GM19351 (cell line): ENCODE measurements at regions not wholly inside any gene's neighbourhood (a gene's known extent, or its start where the extent isn't known, plus 50 kb on each side); places are given as distances from the start of the nearest gene placed in this dataset.
"Not testable (repeated sequence)": the region's sequence is repeated elsewhere in the genome, so short reads cannot be mapped to it uniquely, and the experiment has no call there.

ENCODE experiments used
- ATAC-seq: cut with Tn5 transposase; IDR thresholded peaks from one replicate; pipeline ENCODE4 v1.9.1; 2021; ENCODE audit warnings: mild to moderate bottlenecking, moderate library complexity; ENCODE audit not compliant: unreplicated experiment

DNA sequence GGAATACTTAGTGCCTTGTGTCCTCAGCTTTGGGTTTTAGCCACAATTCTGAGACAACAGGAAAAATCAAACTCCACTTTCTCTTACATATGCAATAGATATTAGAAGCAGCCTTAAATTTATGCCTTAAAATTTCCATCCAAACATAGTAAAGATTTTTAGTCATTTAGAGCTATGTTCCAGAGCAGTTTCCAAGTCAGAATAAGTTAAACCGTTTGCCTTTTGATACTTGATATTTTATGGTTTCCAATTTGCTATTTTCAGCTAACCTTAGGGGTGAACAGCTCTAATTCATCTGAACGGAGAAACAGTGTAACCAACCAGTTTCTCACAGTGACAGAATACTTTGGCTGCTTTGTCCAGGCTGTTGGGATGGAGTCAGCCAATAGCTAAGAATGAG is 125.8 kb upstream of the RXFP1 start:
- no peak for ATAC-seq

DNA sequence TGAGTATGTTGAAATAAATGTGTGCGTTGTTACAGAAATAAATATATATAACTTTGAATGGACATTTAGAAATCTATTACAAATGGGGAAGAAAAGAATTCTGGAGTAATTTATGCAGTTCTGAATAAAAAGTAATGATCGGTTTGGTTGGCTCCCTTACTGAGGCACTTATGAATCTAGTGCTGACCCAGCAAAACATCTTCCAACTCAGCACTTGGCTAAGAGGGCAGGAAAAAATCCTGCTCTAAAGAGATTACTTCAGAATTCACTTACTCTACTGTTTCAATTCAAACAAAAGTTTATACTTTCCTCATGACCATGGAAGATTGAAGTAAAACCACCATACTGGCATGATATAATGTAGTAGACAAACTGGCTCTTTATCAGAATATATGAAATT is 123.9 kb upstream of the RXFP1 start:
- no peak for ATAC-seq

DNA sequence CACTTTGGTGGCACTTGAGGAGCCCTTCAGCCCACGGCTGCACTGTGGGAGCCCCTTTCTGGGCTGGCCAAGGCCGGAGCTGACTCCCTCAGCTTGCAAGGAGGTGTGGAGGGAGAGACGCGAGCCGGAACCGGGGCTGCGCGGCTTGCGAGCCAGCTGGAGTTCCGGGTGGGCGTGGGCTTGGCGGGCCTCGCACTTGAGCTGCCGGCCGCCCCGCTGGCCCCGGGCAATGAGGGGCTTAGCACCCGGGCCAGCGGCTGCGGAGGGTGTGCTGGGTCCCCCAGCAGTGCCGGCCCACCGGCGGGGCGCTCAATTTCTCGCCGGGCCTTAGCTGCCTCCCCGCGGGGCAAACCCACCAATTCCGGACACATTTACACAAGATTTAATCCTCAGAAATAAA is 113.7 kb upstream of the RXFP1 start:
- ATAC-seq: not testable (repeated sequence)

DNA sequence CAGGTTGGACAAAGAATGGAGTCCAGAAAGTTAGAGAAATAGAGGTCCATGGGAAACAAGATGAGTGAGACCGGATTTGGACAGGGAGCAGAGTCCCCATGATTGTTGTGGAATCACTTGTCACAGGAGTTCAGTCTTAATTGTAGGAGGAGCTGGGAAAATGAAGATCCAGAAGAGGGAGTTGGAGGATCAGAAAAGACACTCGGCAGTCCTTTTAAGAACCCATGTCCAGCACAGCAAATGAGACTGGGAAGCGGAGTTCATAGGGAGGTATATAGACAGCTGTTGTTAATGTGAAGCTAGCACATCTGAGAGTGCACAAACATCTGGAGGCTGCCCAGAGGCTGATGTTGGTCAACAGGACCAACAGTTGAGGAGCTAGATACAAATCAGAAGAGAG is 111.4 kb upstream of the RXFP1 start:
- no peak for ATAC-seq

DNA sequence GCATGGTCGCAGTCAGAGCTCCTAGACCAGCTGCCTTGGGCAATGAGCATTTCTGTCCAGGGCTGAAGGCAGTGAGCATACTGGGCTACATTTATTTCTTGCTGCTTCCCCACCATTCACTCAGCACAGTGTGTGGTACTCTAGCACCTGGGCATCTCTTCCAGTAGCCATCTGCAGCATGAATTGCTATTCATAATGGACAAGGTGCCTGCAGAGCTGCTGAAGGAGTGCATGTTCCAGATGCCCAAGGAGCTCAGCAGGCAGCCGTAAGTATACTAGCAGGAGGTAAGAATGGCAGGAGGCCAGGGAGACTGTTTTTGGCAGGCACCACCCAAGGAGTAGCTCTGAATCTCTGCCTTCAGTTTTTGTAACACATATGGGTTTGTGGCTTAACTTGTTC is 110.4 kb upstream of the RXFP1 start:
- no peak for ATAC-seq

DNA sequence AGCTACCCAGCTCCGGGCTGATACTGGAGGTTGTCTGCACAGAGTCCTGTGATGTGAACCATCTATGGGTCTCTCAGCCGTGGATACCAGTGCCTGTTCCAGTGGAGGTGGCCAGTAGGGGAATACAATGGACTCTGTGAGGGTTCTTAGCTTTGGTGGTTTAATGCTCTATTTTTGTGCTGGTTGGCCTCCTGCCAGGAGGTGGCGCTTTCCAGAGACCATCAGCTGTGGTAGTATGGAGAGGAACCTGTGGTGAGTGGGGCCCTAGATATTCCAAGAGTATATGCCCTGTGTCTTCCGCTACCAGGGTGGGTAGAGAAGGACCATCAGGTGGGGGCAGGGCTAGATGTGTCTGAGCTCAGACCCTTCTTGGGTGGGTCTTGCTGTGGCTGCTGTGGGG is 103.0 kb upstream of the RXFP1 start:
- ATAC-seq: not testable (repeated sequence)

DNA sequence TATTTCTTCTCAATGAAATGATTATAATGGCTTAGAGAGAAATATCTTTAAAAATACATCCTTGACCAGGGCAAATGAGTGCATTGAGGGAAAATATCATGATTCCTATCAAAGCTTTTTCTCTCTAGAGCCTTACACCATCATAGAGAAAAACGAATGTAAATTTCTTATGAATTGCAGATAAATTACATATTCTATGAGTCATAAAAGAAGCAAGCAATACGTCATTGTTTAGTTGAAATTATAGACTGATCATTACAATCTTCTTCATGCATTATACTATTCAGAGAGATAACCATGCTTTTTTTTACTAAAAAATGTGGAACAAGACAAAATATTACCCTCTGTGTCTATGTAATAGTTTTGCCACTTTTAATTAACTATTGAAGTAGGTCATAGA is 100.9 kb upstream of the RXFP1 start:
- ATAC-seq: no peak

DNA sequence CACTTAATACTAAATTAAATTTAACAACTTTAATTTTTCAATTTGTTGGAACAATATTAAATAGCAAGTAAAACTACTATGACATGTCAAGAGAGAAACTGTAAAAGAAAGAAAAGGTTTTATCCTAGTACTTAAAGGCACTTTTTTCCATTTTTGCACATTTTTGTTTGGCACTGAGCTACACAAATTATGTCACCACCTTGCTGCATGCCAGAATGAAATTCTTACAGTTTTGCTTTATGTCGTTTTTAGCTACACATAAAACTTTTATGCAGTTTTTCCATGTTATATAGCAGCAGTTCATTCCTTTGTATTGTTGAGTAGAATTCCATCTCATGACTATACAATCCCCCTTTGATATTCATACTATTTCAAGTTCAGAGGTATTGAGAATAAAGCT is 99.1 kb upstream of the RXFP1 start:
- no peak for ATAC-seq

DNA sequence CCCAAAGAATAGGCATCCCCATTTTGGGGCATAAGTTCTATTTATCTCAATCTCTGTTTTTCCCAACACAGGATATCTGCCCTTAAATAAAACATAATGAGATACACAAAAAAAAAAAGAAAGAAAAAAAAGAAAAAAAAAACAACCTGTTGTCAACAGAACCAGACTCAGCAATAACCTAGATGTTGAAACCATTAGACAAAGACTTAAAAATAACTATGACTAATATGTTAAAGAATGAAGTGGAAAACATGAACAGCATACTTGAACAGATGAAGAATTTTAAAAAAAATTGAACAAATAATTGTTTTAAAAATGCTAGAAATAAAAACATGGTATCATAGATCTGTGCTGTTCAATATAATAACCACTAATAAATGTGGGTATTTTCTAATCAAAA is 93.4 kb upstream of the RXFP1 start:
- no peak for ATAC-seq

DNA sequence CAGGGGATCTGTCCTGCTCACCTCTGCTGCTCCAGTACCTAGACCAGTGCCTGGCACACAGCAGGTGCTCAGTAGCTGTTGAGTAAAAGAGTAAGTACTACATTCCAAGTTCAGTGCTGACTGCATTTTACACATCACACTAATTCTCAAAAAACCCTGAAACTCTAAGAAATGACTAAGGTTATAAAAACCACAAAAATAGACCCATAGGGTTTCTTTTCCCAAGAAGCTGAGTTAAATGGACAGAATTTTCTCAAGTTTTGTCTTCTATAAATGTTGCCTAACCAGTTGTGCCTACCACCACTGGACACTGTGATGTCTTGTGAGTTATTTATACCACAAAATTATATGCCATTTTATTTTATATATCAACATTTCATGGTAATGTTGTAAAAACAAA is 78.9 kb upstream of the RXFP1 start:
- no peak for ATAC-seq

DNA sequence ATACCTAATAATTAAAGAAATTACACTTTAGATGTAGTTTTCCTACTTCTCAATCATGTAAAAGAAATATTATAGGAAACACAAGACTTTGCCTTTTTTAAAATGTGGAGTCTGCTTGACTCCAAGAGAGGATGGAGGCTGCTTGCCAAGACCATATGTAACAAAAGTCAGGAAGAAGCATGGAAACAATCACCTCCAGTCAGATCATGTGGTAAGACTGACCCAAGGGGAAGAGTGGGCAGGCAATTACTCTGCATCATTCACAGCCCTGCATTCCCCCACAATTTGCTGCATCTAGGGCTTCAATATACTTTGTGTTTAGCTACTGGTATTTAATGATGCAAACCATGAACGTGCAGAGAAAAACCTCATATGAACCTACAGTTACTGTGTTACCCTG is 78.0 kb upstream of the RXFP1 start:
- no peak for ATAC-seq

DNA sequence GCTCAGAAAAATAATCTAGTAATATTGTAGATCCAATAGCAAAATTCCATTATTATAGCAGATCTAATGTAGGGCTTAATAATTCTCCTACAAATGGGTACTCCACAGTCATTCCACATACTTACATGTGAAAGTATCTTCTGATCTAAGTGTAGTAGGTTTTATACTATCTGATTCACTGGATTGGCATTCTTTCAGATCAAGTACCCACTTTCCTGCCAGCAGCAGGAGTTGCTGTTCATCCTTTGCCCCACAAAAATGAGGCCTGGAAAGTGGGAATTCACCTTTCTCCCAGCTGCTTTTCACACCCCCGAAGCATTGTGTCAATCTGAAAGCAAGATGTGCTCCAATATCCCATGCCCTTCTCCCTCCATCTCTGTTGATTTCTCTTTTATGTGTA is 77.1 kb upstream of the RXFP1 start:
- no peak for ATAC-seq

DNA sequence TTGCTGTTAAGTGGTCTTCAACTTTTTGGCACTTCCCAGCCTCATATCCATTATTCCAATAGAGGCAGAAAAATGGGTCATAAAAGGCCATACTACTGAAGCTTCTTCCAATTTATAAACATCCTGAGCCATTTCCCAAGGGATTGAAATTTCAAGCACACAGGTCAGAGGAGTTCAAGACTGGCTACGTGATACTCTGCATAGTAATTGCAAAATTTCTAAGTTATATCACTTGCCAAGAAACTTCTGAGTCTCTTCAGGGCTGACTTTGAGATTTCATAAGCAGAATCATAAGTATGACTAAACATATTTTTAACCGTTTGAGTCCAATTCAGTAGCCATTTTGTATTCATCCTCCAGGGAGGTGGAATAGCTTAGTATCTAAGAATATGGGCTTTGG is 75.6 kb upstream of the RXFP1 start:
- no peak for ATAC-seq

DNA sequence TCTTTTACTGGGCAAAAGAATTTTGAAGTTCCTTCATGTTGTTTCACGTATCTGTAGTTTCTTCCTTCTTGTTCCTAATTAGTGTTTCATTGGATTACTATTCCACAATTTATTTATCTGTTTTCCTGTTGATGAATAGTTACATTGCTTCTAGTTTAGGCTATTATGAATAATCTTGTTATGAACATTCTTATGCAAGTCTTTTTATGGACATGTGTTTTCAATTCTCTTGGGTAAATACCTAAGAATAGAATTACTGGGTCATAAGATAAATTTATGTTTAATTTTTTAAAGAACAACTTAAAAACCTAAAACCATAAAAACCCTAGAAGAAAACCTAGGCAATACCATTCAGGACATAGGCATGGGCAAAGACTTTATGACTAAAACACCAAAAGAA is 70.9 kb upstream of the RXFP1 start:
- ATAC-seq: no peak

DNA sequence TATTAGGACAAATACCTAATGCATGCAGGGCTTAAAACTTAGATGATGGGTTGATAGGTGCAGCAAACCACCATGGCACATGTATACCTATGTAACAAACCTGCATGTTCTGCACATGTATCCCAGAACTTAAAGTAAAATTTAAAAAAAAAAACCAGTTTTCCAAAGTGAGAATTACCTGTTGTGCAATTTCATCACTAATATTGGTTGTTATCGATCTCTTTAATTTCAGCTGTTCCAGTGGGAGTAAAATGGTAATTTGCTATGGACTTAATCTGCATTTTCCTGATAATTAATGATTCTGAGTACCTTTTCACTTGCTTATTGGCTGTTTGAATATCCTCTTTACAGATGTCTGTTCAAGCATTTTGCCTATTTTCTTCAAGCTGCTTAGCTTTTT is 69.6 kb upstream of the RXFP1 start:
- ATAC-seq: not testable (repeated sequence)

DNA sequence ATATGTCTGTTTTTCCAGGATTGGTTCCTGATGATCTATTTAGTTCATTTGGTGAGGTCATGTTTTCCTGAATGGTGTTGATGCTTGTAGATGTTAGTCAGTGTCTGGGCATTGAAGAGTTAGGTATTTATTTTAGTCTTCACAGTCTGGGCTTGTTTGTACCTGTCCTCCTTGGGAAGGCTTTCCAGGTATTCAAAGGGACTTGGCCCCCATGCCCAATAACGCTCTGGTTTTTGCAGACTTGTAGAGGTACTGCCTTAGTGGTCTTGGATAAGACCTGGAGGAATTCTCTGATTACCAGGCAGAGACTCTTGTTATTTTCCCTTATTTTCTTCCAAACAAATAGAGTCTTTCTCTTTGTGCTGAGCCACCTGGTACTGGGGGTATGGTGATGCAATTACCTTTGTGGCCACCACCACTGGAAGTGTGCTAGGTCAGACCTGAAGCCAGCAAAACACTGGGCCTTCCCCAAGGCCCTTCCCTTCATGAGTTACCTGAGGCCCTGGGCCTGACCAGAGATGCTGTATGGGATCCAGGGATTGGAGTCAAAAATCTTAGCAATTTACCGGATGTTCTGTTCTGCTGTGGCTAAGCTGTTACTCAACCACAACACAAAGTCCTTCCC is 63.3 kb upstream of the RXFP1 start:
- ATAC-seq: no peak

DNA sequence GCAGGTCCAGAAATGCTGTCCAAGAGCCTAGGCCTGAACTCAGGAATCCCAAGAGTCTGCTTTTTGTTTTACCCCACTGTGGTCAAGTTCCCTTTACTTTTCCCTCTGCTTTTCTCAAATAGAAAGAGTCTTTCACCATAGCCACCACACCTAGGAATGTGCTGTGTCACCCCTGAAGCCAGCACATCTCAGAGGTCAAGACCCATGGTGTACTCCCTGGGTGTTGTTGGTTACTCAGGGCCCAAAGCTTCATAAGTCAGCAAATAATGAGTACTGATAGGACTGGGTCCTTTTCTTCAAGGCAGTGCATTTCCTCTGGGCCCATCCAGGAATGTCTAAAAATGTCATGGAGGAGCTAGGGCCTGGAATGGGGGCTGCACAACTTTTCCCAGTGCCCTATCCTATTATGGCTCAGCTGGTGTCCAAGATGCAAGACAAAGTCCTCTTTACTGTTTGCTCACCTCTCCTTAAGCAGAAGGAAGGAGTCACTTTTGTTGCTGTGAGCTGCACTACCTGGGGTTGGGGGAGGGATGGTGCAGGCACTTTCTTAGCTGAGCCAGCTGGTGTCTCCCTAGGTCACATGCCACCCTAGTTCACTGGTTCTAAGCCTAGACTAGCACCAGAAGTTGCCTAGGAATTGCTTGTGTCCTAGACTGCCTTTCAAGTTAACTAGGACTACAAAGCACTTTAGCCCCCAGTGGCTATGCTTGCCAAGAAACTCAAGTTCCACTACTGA is 62.4 kb upstream of the RXFP1 start:
- no peak for ATAC-seq

DNA sequence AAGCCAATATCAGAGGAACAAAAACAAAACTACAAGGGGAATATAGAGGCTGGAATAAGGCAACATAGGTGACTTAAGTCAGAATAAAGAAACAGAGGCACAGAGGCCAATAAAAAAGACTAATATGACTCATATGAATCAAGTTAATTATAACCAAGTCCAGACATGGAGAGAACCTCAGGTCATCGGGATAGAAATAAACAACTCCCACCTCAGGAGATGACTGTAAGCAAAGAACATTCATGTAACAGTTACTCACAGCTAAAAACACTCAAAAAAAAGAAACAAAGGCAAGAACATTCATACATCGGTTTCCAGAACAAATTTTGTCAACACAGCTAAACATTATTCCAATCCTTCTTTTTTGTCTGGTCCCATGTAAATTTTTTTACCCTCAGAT is 60.3 kb upstream of the RXFP1 start:
- ATAC-seq: no peak

DNA sequence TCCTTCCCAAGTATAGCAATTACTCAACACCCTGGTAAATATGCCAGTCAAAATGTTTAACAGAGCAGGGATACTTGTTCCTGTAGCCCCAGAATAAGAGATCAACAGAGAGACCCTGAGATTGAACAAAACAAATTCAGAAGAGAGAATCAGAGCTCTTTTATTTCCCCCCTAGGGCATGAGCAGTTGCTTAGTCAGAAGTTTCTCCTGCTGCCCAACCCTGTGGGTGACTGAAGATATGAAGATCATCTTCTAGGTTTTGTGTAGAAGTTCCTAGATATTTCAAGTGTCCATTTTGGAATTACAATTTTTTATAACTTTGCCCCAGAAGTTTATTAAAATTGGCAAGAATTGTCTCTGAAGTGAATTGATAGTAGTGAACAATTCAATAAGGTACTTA is 59.1 kb upstream of the RXFP1 start:
- no peak for ATAC-seq
